Vagina (tissue), 2 donors: ENCODE measurements at regions not wholly inside any gene's neighbourhood (a gene's known extent, or its start where the extent isn't known, plus 50 kb on each side); places are given as distances from the start of the nearest gene placed in this dataset.

Experiments
- POLR2A ChIP-seq, 2 donors: fragments of 450-650 bp; IDR thresholded peaks; one replicate each; pipeline ENCODE4 v1.6.1; 2017; ENCODE audit warnings: antibody characterized with exemption in 2 of 2, mild to moderate bottlenecking in 2 of 2, moderate library complexity in 2 of 2
- TF ChIP-seq, protein P1 (sequence below), 3 experiments: fragments of 450-650 bp in 2 of 3; fragments of 200-600 bp in 1 of 3; sonication (generic) in 1 of 3; IDR thresholded peaks; one replicate each; pipeline ENCODE4 v1.5.1; 2017 to 2019; ENCODE audit warnings: antibody characterized with exemption in 3 of 3, mild to moderate bottlenecking in 2 of 3, moderate library complexity in 2 of 3

DNA sequence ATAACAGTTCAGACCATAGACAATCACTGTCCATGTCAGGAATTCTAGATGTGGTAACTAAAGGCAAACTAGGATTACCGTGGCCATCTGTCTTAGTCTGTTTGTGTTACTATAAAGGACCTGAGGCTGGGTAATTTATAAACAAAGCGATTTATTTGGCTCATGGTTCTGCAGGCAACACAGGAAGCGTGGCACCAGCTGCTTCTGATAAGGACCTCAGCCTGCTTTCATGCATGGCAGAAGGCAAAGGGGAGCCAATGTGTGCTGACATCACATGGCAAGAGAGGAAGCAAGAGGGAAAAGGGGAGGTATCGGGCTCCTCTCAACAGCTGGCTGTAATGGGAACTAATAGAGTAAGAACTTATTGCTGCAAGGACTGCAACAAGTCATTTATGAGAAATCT is 376.7 kb downstream of the GPM6A start:
- TF ChIP-seq, protein P1, sequence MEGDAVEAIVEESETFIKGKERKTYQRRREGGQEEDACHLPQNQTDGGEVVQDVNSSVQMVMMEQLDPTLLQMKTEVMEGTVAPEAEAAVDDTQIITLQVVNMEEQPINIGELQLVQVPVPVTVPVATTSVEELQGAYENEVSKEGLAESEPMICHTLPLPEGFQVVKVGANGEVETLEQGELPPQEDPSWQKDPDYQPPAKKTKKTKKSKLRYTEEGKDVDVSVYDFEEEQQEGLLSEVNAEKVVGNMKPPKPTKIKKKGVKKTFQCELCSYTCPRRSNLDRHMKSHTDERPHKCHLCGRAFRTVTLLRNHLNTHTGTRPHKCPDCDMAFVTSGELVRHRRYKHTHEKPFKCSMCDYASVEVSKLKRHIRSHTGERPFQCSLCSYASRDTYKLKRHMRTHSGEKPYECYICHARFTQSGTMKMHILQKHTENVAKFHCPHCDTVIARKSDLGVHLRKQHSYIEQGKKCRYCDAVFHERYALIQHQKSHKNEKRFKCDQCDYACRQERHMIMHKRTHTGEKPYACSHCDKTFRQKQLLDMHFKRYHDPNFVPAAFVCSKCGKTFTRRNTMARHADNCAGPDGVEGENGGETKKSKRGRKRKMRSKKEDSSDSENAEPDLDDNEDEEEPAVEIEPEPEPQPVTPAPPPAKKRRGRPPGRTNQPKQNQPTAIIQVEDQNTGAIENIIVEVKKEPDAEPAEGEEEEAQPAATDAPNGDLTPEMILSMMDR (IDR thresholded peaks at IDR 0.05), result no peak
- TF ChIP-seq POLR2A (IDR thresholded peaks at IDR 0.05), result no peak
